A549 (cell line): ENCODE measurements at regions not wholly inside any gene's neighbourhood (a gene's known extent, or its start where the extent isn't known, plus 50 kb on each side); places are given as distances from the start of the nearest gene placed in this dataset.

Source experiments
- ATAC-seq, 2 experiments: fragments of 200-7000 bp in 1 of 2; fragments of >200 bp in 1 of 2; cut with Nextera tagmentation in 1 of 2; cut with Tn5 transposase in 1 of 2; 3 replicates each; pipeline versions ENCODE4 v1.8.0 to v1.9.1; 2018 to 2020; ENCODE audit warnings: mild to moderate bottlenecking in 1 of 2, moderate library complexity in 1 of 2
- CTCF ChIA-PET: fragments of 300-600 bp; sonication (Branson Sonifier 250); formaldehyde crosslinking; extraction: SDS; loops from one replicate; lab custom pipeline; 2021; ENCODE audit warnings: antibody characterized with exemption, inconsistent platforms; lab: Yijun Ruan, JAX
- POLR2A ChIA-PET: fragments of 350-600 bp; formaldehyde crosslinking; extraction: SDS; loops from one replicate; lab custom pipeline; 2021; ENCODE audit warnings: antibody characterized with exemption, inconsistent platforms; lab: Yijun Ruan, JAX
- DNase-seq, 2 experiments: peaks; one replicate each; pipeline versions ENCODE4 v3.0.0 to v3.0.0-alpha.2; 2011 to 2016; ENCODE audit warnings: low read depth in 1 of 2, low spot score in 1 of 2
- FAIRE-seq: peaks from 2 replicates; lab custom pipeline; 2011; peaks lifted over from hg19 to GRCh38; lab: Jason Lieb, UNC
- H3K27ac ChIP-seq, 2 experiments: fragments of >200 bp; sonication (Bioruptor Twin); formaldehyde crosslinking; 3 replicates each; pipeline ENCODE4 v1.5.1; 2016 to 2017
- H3K4me1 ChIP-seq: fragments of >200 bp; sonication (Bioruptor Twin); formaldehyde crosslinking; 3 replicates; pipeline ENCODE4 v1.6.1; 2016
- H3K4me2 ChIP-seq: fragments of >200 bp; sonication (Bioruptor Twin); formaldehyde crosslinking; 3 replicates; pipeline ENCODE4 v1.6.1; 2016
- H3K4me3 ChIP-seq: fragments of >200 bp; sonication (Bioruptor Twin); formaldehyde crosslinking; 3 replicates; pipeline ENCODE4 v1.5.1; 2016
- H3K9me3 ChIP-seq: fragments of >200 bp; sonication (Bioruptor Twin); formaldehyde crosslinking; 3 replicates; pipeline ENCODE4 v1.6.1; 2016
- CBX2 ChIP-seq: fragments of 200-600 bp; sonication (generic); IDR thresholded peaks from 2 replicates; pipeline ENCODE4 v1.6.1; 2016; ENCODE audit warnings: low read depth, mild to moderate bottlenecking, borderline replicate concordance
- CHD4 ChIP-seq: fragments of 200-600 bp; sonication (generic); IDR thresholded peaks from 2 replicates; pipeline ENCODE4 v1.6.1; 2016; ENCODE audit warnings: antibody characterized with exemption, mild to moderate bottlenecking, borderline replicate concordance
- E2F6 ChIP-seq: IDR thresholded peaks from 2 replicates; pipeline ENCODE4 v1.6.1; 2012; ENCODE audit warnings: low read depth, borderline replicate concordance
- EHF ChIP-seq: fragments of 250-450 bp; sonication (Bioruptor Pico); IDR thresholded peaks from 2 replicates; pipeline ENCODE4 v1.5.0; 2020; ENCODE audit warnings: mild to moderate bottlenecking
- EP300 ChIP-seq, 2 experiments: fragments of >200 bp; sonication (Bioruptor Twin); formaldehyde crosslinking; IDR thresholded peaks; 2 replicates in 1 of 2; 3 replicates in 1 of 2; pipeline ENCODE4 v1.6.1; 2016 to 2017
- ESRRA ChIP-seq: fragments of 150-350 bp; IDR thresholded peaks from 2 replicates; pipeline ENCODE4 v1.6.1; 2014; ENCODE audit warnings: mild to moderate bottlenecking, low read length, borderline replicate concordance
- FOSB ChIP-seq: fragments of 250-450 bp; sonication (Bioruptor Pico); IDR thresholded peaks from 2 replicates; pipeline ENCODE4 v1.5.0; 2020; ENCODE audit warnings: mild to moderate bottlenecking, moderate library complexity
- FOXS1 ChIP-seq: fragments of 250-450 bp; sonication (Bioruptor Pico); IDR thresholded peaks from 2 replicates; pipeline ENCODE4 v1.5.0; 2020; ENCODE audit warnings: mild to moderate bottlenecking, moderate library complexity
- GATA3 ChIP-seq: IDR thresholded peaks from 2 replicates; pipeline ENCODE4 v1.6.1; 2012; ENCODE audit warnings: borderline replicate concordance
- HDAC2 ChIP-seq: fragments of 200-600 bp; sonication (generic); IDR thresholded peaks from 2 replicates; pipeline ENCODE4 v1.6.1; 2016
- HEYL ChIP-seq: fragments of 250-450 bp; sonication (Bioruptor Pico); IDR thresholded peaks from 2 replicates; pipeline ENCODE4 v1.8.0; 2021; ENCODE audit warnings: mild to moderate bottlenecking, moderate library complexity
- HOXA7 ChIP-seq: fragments of 250-450 bp; sonication (Bioruptor Pico); IDR thresholded peaks from 2 replicates; pipeline ENCODE4 v1.5.0; 2020; ENCODE audit warnings: mild to moderate bottlenecking, moderate library complexity
- HOXB5 ChIP-seq: fragments of 250-450 bp; sonication (Bioruptor Pico); IDR thresholded peaks from 2 replicates; pipeline ENCODE4 v1.5.0; 2020; ENCODE audit warnings: mild to moderate bottlenecking, moderate library complexity
- JUNB ChIP-seq: fragments of >200 bp; sonication (Bioruptor Twin); formaldehyde crosslinking; IDR thresholded peaks from 2 replicates; pipeline ENCODE4 v1.6.1; 2016
- MAZ ChIP-seq: fragments of 150-350 bp; IDR thresholded peaks from 2 replicates; pipeline ENCODE4 v1.6.1; 2014; ENCODE audit warnings: antibody characterized with exemption, low read depth, low read length, borderline replicate concordance
- NFE2L2 ChIP-seq: fragments of 150-350 bp; conservative IDR thresholded peaks from 2 replicates; pipeline ENCODE4 v1.6.1; 2014; ENCODE audit warnings: low read length
- NPAS2 ChIP-seq: fragments of 250-450 bp; sonication (Bioruptor Pico); IDR thresholded peaks from 2 replicates; pipeline ENCODE4 v1.8.0; 2022; ENCODE audit warnings: mild to moderate bottlenecking, moderate library complexity, borderline replicate concordance
- NR3C1 ChIP-seq: fragments of >200 bp; sonication (Bioruptor Twin); formaldehyde crosslinking; IDR thresholded peaks from 3 replicates; pipeline ENCODE4 v1.6.1; 2017
- PHF8 ChIP-seq: fragments of 200-600 bp; sonication (generic); IDR thresholded peaks from 2 replicates; pipeline ENCODE4 v1.6.1; 2016; ENCODE audit warnings: low read depth, mild to moderate bottlenecking, antibody characterized with exemption, moderate library complexity, borderline replicate concordance
- POLR2A ChIP-seq: IDR thresholded peaks from 2 replicates; pipeline ENCODE4 v1.6.1; 2012; ENCODE audit warnings: mild to moderate bottlenecking, low read length
- POLR2AphosphoS2 ChIP-seq: conservative IDR thresholded peaks from 2 replicates; pipeline ENCODE4 v1.6.1; 2012; ENCODE audit warnings: low read length, improper control_type of control experiment, inconsistent platforms
- RARB ChIP-seq: fragments of 250-450 bp; sonication (Bioruptor Pico); IDR thresholded peaks from 2 replicates; pipeline ENCODE4 v1.8.0; 2021; ENCODE audit warnings: mild to moderate bottlenecking, moderate library complexity
- RCOR1 ChIP-seq: fragments of 150-350 bp; IDR thresholded peaks from 2 replicates; pipeline ENCODE4 v1.6.1; 2014; ENCODE audit warnings: antibody characterized with exemption, low read length, low read depth
- RFX5 ChIP-seq: fragments of 450-650 bp; IDR thresholded peaks from 2 replicates; pipeline ENCODE4 v1.7.1; 2014; ENCODE audit warnings: antibody characterized with exemption, mild to moderate bottlenecking, moderate library complexity
- SMC3 ChIP-seq: fragments of >200 bp; sonication (Bioruptor Twin); formaldehyde crosslinking; IDR thresholded peaks from 3 replicates; pipeline ENCODE4 v1.6.1; 2018; ENCODE audit warnings: inconsistent platforms
- SREBF2 ChIP-seq: fragments of 450-650 bp; IDR thresholded peaks from 2 replicates; pipeline ENCODE4 v1.6.1; 2014; ENCODE audit warnings: mild to moderate bottlenecking, moderate library complexity
- TFCP2L1 ChIP-seq: fragments of 250-450 bp; sonication (Bioruptor Pico); IDR thresholded peaks from 2 replicates; pipeline ENCODE4 v1.5.0; 2021; ENCODE audit warnings: mild to moderate bottlenecking
- TP53 ChIP-seq: fragments of 250-450 bp; sonication (Bioruptor Pico); IDR thresholded peaks from 2 replicates; pipeline ENCODE4 v1.5.0; 2021; ENCODE audit warnings: mild to moderate bottlenecking, moderate library complexity
- USF2 ChIP-seq: fragments of 450-650 bp; IDR thresholded peaks from 2 replicates; pipeline ENCODE4 v1.6.1; 2014; ENCODE audit warnings: antibody characterized with exemption
- ZNF302 ChIP-seq: fragments of 250-450 bp; sonication (Bioruptor Pico); IDR thresholded peaks from 2 replicates; pipeline ENCODE4 v1.9.0; 2021; ENCODE audit warnings: inconsistent platforms, mild to moderate bottlenecking, moderate library complexity
- ZSCAN20 ChIP-seq: fragments of 250-450 bp; sonication (Bioruptor Pico); IDR thresholded peaks from 2 replicates; pipeline ENCODE4 v1.8.0; 2022; ENCODE audit warnings: mild to moderate bottlenecking, moderate library complexity
- WGBS: methylation state at CpG from one replicate; pipeline ENCODE4 v1.1.6; 2017; ENCODE audit errors: missing lambda C conversion rate; 5-methylcytosine and 5-hydroxymethylcytosine counted together
- TF ChIP-seq, protein P1 (sequence below): fragments of 200-600 bp; sonication (generic); IDR thresholded peaks from 2 replicates; pipeline ENCODE4 v1.6.1; 2016; ENCODE audit warnings: antibody characterized with exemption, mild to moderate bottlenecking, moderate library complexity

DNA sequence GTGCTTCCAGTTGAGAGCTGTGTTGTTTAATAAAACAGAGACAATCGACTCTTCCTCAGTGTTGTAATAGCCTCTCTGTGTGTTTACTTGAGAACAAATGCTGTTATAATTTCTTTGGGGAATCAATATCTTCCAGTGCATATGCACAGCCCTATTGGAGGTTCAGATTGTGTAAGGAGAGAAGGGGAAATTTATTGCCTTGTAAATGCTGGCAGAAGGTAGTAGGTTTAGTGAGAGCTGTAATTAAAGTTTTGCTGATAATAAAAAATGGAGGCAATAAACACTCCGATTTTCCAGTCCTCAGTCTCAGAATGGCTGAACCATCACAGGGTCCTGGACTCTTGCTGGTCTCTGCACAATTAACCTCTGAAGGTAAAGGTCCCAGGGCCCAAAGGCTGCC, 128.3 kb downstream of the C5orf15 start:
- H3K9me3 ChIP-seq, result peaks cover 4% of the 10 kb centered on the region; the same call in 1 of the 3 replicates
- ATAC-seq (no peak), FAIRE-seq (no peak), DNase-seq (no peak)
- no peaks in the 10 kb centered on the region for H3K4me1 ChIP-seq
- 31% methylated on average over 2 of the region's 2 CpGs for WGBS
- no peak overlapping the region for H3K4me2 ChIP-seq
- no peak overlapping the region for H3K4me3 ChIP-seq
- TF ChIP-seq ZSCAN20 (no peak), FOSB (CRISPR knock-in tag) (no peak), SREBF2 (no peak), NPAS2 (CRISPR knock-in tag) (no peak), HDAC2 (no peak), EHF (CRISPR knock-in tag) (no peak), CBX2 (no peak), ESRRA (no peak), GATA3 (no peak), HOXB5 (CRISPR knock-in tag) (no peak), POLR2AphosphoS2 (no peak), ZNF302 (CRISPR knock-in tag) (no peak)
- no peak overlapping the region for H3K27ac ChIP-seq
- ChIA-PET CTCF (interaction anchor here (0.8 to 3.0 kb wide), 5 partner anchors 11 to 417 kb away, joined by 3 to 14 read pairs (median 3); no protein-coding TSS in a partner anchor), POLR2A (no interaction called here)

DNA sequence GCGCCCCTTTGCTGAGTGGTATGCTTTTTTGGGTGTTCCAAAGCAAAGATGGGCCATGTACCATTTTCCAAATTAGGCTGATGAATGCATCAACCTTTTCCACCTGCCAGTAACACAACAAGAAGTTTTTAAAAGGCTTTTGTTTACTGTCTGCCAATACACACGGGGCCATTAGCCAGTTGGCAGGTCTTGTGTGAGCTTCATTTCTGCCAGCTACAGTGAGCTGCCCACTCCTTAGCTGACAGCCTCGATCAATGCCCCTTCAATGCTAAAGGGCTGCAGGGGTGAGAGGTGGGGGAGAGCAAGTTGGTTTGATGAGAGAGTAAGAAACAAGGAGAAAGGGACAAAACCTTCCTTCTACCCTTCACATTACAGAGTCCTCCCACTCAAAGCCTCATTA, 128.7 kb downstream of the C5orf15 start:
- no peak for FAIRE-seq
- ChIA-PET CTCF (interaction anchor here (0.9 to 3.0 kb wide), 4 partner anchors 11 to 416 kb away, joined by 3 to 14 read pairs (median 3); no protein-coding TSS in a partner anchor), POLR2A (no interaction called here)

GRCh38 chr5:133839090-133839489, 129.3 kb downstream of the C5orf15 start:
- POLR2A ChIA-PET, result no interaction called here

More for the DNA sequence above, 128.7 kb downstream of the C5orf15 start:
- H3K4me3 ChIP-seq, result no peak overlapping the region
- no peak overlapping the region for H3K4me2 ChIP-seq
- 7% methylated on average over 3 of the region's 3 CpGs for WGBS
- no peak for DNase-seq
- H3K4me1 ChIP-seq, result no peaks in the 10 kb centered on the region
- no peak for TF ChIP-seq HOXA7 (CRISPR knock-in tag)
- no peak for TF ChIP-seq E2F6
- TF ChIP-seq RARB (CRISPR knock-in tag), result no peak
- TF ChIP-seq JUNB, result no peak
- TF ChIP-seq ZNF302 (CRISPR knock-in tag), result no peak
- ATAC-seq, result no peak
- H3K27ac ChIP-seq, result no peak overlapping the region
- H3K9me3 ChIP-seq, result peaks cover 6% of the 10 kb centered on the region; the same call in 1 of the 3 replicates

More at GRCh38 chr5:133839090-133839489, 129.3 kb downstream of the C5orf15 start:
- 66% methylated on average over 3 of the region's 3 CpGs for WGBS
- no peak overlapping the region for H3K4me3 ChIP-seq
- no peak overlapping the region for H3K4me2 ChIP-seq
- H3K9me3 ChIP-seq, result peaks cover 6% of the 10 kb centered on the region; the same call in 1 of the 3 replicates
- ATAC-seq (no peak), DNase-seq (no peak), FAIRE-seq (no peak)
- CTCF ChIA-PET, result interaction anchor here (1.7 to 3.0 kb wide), 2 partner anchors 16 to 30 kb away, joined by 4 to 14 read pairs; no protein-coding TSS in a partner anchor
- TF ChIP-seq HDAC2, result no peak
- no peak for TF ChIP-seq TFCP2L1 (CRISPR knock-in tag)
- no peak for TF ChIP-seq HOXA7 (CRISPR knock-in tag)
- TF ChIP-seq, protein P1, sequence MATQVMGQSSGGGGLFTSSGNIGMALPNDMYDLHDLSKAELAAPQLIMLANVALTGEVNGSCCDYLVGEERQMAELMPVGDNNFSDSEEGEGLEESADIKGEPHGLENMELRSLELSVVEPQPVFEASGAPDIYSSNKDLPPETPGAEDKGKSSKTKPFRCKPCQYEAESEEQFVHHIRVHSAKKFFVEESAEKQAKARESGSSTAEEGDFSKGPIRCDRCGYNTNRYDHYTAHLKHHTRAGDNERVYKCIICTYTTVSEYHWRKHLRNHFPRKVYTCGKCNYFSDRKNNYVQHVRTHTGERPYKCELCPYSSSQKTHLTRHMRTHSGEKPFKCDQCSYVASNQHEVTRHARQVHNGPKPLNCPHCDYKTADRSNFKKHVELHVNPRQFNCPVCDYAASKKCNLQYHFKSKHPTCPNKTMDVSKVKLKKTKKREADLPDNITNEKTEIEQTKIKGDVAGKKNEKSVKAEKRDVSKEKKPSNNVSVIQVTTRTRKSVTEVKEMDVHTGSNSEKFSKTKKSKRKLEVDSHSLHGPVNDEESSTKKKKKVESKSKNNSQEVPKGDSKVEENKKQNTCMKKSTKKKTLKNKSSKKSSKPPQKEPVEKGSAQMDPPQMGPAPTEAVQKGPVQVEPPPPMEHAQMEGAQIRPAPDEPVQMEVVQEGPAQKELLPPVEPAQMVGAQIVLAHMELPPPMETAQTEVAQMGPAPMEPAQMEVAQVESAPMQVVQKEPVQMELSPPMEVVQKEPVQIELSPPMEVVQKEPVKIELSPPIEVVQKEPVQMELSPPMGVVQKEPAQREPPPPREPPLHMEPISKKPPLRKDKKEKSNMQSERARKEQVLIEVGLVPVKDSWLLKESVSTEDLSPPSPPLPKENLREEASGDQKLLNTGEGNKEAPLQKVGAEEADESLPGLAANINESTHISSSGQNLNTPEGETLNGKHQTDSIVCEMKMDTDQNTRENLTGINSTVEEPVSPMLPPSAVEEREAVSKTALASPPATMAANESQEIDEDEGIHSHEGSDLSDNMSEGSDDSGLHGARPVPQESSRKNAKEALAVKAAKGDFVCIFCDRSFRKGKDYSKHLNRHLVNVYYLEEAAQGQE, result no peak
- no peak for TF ChIP-seq HEYL (CRISPR knock-in tag)
- no peak for TF ChIP-seq MAZ
- no peak for TF ChIP-seq TP53
- no peak for TF ChIP-seq RCOR1
- no peak for TF ChIP-seq NFE2L2
- TF ChIP-seq EP300 (IDR thresholded peaks at IDR 0.05), result no peak
- no peak for TF ChIP-seq NPAS2 (CRISPR knock-in tag)
- TF ChIP-seq POLR2A, result no peak
- TF ChIP-seq FOXS1 (CRISPR knock-in tag), result no peak
- TF ChIP-seq RFX5, result no peak
- TF ChIP-seq PHF8, result no peak
- no peak for TF ChIP-seq USF2
- no peak for TF ChIP-seq SMC3
- no peak for TF ChIP-seq CHD4
- no peak for TF ChIP-seq ZNF302 (CRISPR knock-in tag)
- TF ChIP-seq NR3C1, result no peak
- no peaks in the 10 kb centered on the region for H3K4me1 ChIP-seq
- H3K27ac ChIP-seq, result no peak overlapping the region
